Jurkat, Clone E6-1 (cell line): ENCODE measurements at regions not wholly inside any gene's neighbourhood (a gene's known extent, or its start where the extent isn't known, plus 50 kb on each side); places are given as distances from the start of the nearest gene placed in this dataset.
A peak's percentile ranks its signal among the peaks of the same experiment; 100 is the strongest.
"Not testable (repeated sequence)": the region's sequence is repeated elsewhere in the genome, so short reads cannot be mapped to it uniquely, and the experiment has no call there.

ENCODE experiments used
- DNase-seq: peaks from one replicate; pipeline ENCODE4 v3.0.0-alpha.2; 2011; ENCODE audit warnings: low read depth, low spot score
- H3K4me3 ChIP-seq: 2 replicates; pipeline ENCODE4 v1.5.1; 2011; ENCODE audit warnings: mild to moderate bottlenecking, low read length, control low read depth, moderate library complexity

GRCh38 chr1:87398641-87399040 lies 70.0 kb downstream of the LMO4 start:
- no peak for DNase-seq
- H3K4me3 ChIP-seq: no peak overlapping the region

DNA sequence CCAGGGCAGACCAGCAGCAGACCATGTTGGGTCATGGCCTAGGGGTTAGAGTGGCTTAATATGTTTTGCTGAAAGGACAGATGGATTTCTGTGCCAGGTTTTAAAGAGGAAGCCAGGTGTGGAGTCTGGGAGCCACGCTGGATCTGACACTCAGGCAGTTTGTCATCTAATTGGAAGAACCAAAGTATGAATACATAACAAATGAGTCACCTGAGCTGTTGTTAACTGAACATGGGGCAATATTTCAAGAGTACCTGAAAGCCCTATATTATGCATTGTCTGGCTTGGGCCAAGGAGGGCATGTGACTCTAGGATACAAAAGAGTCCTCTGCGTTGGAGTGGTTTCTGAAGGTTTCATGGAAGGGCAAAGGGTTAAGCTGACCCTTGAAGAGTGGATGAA lies 70.6 kb downstream of the LMO4 start:
- DNase-seq: no peak
- H3K4me3 ChIP-seq: no peak overlapping the region

DNA sequence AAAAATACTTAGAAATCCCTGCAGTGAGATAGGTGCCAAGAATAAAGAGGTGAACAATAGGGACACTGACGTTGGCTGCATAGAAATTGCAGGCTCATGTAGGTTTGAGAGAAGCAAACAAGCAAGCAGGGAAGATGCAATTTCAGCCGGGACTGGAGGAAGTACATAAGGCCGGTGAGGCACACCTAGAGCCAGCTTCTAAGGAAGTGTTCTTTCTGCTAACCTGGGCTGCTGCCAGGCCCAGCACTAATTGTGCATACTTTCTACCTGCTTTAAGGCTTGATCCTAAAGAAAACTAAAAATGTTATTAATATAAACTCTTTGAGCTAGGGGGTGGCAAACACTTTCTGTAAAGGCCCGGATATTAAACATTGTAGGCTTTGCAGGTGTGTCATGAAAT lies 71.0 kb downstream of the LMO4 start:
- DNase-seq: no peak
- H3K4me3 ChIP-seq: no peak overlapping the region

GRCh38 chr1:87400813-87401212 lies 72.1 kb downstream of the LMO4 start:
- DNase-seq: no peak
- no peak overlapping the region for H3K4me3 ChIP-seq

GRCh38 chr1:87402241-87403002 lies 73.7 kb downstream of the LMO4 start:
- DNase-seq: no peak
- no peak overlapping the region for H3K4me3 ChIP-seq

GRCh38 chr1:87403061-87403820 lies 74.6 kb downstream of the LMO4 start:
- H3K4me3 ChIP-seq: no peak overlapping the region
- no peak for DNase-seq

GRCh38 chr1:87404296-87404695 lies 75.6 kb downstream of the LMO4 start:
- no peak overlapping the region for H3K4me3 ChIP-seq
- peak; percentile 86 for DNase-seq

GRCh38 chr1:87408665-87409248 lies 80.1 kb downstream of the LMO4 start:
- DNase-seq: no peak
- H3K4me3 ChIP-seq: no peak overlapping the region

DNA sequence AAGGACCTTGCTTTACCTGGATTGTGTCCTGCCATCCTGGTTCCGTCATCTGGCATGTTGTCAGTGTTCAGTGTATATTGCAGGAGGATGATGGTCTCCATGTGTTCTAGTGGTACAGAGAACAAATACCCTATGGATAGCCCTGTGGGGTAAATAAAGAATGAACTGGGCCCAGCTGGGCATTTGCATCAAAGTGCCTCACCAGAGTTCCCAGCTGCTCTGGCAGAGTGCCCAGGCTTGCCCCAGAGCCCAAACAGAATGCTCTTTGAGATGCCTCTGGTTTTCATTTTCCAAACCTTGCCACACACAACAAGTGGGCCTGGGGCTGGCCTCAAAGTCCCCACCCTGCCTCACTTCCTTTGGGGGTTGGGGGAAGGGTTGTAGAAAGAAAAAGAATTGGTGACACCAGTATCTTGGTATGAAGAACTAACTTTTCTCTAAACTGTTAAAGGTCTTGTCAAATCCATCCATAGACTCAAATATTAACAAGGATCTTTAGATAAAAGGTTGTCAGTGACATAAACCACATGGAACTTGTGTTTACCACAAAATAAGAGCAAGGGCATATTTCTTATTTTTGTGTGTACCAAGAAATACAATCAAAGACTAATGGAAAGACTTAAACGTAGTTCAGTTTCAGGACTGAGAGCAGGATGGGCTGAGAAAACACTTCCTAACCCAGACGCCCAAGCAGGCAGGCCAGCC lies 82.2 kb downstream of the LMO4 start:
- no peak for DNase-seq
- H3K4me3 ChIP-seq: no peak overlapping the region

GRCh38 chr1:87413846-87414245 lies 85.2 kb downstream of the LMO4 start:
- H3K4me3 ChIP-seq, DNase-seq: not testable (repeated sequence)

DNA sequence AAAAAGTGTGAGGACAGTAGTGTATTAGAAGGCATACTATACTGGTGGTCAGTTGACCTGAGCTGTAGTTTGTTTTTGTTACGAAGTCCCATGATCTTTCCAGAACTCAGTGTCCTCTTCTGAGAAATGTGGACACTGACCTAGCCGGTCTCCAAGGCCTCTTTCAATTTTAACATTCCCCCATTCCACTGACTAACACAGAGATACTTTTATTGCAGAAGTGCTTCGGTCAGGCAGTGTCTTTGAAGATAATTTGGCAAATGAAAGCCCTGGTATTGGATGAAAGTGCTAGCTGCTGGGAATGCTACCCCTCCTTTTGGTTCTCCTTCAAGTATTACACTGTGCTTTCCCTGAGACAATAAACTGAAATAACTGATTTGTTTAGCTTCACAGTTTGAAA lies 89.4 kb downstream of the LMO4 start:
- no peak for DNase-seq
- H3K4me3 ChIP-seq: no peak overlapping the region

DNA sequence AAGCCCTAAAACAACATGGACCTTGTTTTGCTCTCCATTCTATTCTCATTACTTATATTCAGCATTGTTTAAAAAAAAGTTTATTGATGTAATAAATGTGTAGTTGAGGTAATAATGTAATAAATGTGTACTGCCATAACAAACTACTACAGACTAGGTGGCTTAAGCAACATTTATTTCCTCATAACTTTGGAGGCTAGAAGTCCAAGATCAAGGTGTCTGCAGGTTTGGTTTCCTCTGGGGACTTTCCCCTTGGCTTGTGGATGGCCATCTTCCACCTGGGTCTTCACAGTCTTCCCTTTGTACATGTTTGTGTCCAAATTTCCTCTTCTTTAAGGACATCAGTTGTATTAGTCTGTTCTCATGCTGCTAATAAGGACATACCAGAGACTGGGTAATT lies 93.1 kb downstream of the LMO4 start:
- H3K4me3 ChIP-seq: no peak overlapping the region
- DNase-seq: no peak

DNA sequence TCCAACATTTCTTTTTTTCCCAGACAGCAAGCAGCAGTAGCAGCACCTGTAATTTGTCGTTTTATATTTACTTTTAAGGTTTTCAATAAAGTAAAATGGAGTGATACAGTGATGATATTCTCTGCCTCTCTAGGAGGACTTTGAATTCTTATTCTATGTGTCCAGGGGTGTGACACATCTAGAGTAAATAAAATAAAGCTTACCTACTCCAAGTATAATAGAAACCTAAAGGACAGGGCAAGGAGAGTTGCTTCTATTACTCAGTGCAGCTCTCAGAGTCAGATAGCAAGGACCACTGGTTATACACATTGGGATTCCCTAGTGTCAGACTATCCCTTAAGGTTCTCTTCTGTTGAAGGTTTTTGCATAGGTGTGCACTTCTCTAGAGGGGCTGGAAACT lies 95.9 kb downstream of the LMO4 start:
- no peak for DNase-seq
- H3K4me3 ChIP-seq: no peak overlapping the region

DNA sequence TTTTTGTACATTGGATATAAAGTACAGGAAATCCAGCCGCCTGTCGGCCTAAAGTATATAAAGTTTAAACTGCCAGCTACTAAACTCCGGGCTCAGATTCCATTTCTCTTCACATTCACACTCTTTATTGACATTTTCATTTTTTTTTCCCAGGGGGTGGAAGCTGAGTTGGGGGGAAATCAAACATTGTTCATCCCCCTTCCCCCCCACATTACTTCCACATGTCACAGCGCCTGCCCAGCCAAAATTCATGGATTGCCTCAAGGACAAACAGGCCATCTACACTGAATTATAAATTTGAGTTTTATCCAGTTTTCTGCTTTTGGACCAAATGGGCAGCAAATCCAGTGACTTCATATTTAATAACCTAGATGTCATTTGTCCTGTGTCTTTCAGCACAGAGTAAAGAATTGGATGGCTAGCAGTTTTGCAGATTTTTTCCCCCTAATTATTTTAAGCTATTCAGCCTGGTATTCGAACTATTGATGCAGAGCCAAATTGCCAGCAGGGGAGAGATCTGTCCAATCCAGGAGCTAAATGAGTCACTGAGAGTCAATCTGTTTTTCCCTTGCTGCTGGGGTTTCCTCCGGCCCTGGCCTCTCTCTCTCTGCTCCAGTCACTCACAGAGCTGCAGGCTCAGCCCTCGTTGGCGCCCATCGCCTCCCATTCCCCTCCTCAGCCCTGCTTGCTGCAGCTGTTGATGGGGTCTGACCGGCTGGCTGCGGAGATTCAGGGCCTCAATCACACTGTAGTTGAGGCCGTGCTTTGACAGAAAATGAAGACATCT lies 98.0 kb downstream of the LMO4 start:
- no peak overlapping the region for H3K4me3 ChIP-seq
- DNase-seq: no peak

GRCh38 chr1:87428367-87428766 lies 99.7 kb downstream of the LMO4 start:
- no peak for DNase-seq
- no peak overlapping the region for H3K4me3 ChIP-seq

DNA sequence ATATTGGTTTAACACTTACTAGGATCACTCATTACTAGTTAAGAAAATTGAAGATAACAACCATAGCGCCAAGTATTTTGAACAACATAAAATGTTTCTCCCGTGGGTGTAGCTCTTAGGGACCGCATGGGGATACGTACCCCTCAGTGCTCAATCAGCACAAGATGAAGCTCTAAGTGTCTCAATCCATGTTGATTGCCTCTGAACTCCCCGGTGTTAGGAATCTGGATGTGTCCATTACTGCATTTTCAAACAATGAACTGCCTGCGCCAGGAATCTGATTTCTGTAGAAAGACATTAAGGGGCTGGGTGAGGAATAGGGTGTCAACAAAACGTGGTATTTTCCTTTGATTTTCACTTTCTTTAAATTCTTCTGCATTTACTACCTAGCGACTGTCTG lies 100.2 kb downstream of the LMO4 start:
- no peak overlapping the region for H3K4me3 ChIP-seq
- DNase-seq: no peak

DNA sequence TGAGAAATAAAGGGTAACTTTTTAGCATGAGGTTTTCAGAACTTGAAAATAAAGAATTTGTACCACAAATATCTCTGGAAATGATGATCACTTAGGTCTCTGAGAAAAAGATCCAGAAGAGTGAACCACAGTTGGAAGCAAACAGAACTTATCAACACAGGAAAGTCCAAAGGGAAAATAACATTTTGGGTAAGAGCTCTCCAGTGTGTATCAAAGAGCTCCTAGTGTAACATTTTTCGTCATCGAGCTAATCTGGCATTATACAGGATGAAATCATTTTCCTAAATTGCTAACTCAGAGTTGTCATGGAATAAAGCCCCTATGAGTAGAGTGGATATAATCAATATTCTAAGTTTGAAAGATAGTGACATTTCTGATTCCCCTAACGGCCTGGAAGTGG lies 104.0 kb downstream of the LMO4 start:
- no peak overlapping the region for H3K4me3 ChIP-seq
- DNase-seq: no peak

DNA sequence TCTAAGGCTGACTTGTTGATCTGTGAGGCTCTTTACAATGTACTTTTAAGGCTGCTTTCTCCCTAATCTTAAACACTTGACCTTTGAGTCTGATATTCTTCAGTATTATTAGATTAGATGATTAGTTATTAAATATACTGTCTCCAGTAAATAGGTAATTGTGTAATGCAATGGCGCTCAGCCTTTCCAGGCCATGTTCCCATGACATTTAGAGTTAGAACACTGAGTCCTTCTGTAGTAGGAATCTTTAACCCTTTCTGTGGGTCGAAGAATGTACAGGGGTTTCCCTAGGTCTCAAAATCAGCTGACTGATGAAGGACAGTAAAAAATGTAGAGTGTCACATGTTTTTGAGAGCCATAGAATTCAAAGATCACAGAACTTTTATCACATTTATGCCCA lies 104.4 kb downstream of the LMO4 start:
- DNase-seq, H3K4me3 ChIP-seq: not testable (repeated sequence)

GRCh38 chr1:87435484-87435883 lies 106.8 kb downstream of the LMO4 start:
- H3K4me3 ChIP-seq: no peak overlapping the region
- no peak for DNase-seq
